Heart right ventricle (tissue), 16 donors: ENCODE measurements at regions not wholly inside any gene's neighbourhood (a gene's known extent, or its start where the extent isn't known, plus 50 kb on each side); places are given as distances from the start of the nearest gene placed in this dataset.

ENCODE experiments used
- ATAC-seq, 8 donors: fragments of 200-7000 bp; cut with Tn5 transposase; one replicate each; pipeline ENCODE4 v1.9.1; 2020; ENCODE audit warnings: mild to moderate bottlenecking in 8 of 8, moderate library complexity in 8 of 8, moderate number of reproducible peaks in 1 of 8
- DNase-seq, 2 donors: peaks; one replicate each; pipeline ENCODE4 v3.0.0-alpha.2; 2020
- H3K27ac ChIP-seq, 10 donors: fragments of 200-600 bp; sonication (generic) in 2 of 10; one replicate each; pipeline versions ENCODE4 v1.5.0 to v1.8.0; 2020 to 2022; ENCODE audit warnings: mild to moderate bottlenecking in 3 of 10
- H3K27me3 ChIP-seq, 7 donors: fragments of 200-600 bp; one replicate each; pipeline ENCODE4 v1.8.0; 2021 to 2022; ENCODE audit warnings: mild to moderate bottlenecking in 2 of 7
- H3K36me3 ChIP-seq, 9 donors: fragments of 200-600 bp; sonication (generic) in 1 of 9; one replicate each; pipeline versions ENCODE4 v1.5.0 to v1.8.0; 2020 to 2022; ENCODE audit warnings: mild to moderate bottlenecking in 2 of 9
- H3K4me1 ChIP-seq, 9 donors: fragments of 200-600 bp; sonication (generic) in 1 of 9; one replicate each; pipeline versions ENCODE4 v1.5.0 to v1.8.0; 2020 to 2022; ENCODE audit warnings: mild to moderate bottlenecking in 4 of 9
- H3K4me3 ChIP-seq, 10 donors: fragments of 200-600 bp; sonication (generic) in 2 of 10; one replicate each; pipeline versions ENCODE4 v1.5.0 to v1.8.0; 2020 to 2022; ENCODE audit warnings: mild to moderate bottlenecking in 7 of 10, moderate library complexity in 2 of 10
- H3K9me3 ChIP-seq, 11 donors: fragments of 200-600 bp in 10 of 11; sonication (generic) in 2 of 11; one replicate each; pipeline versions ENCODE4 v1.5.0 to v1.8.0; 2013 to 2022; ENCODE audit warnings: mild to moderate bottlenecking in 2 of 11, control low read depth in 1 of 11, moderate library complexity in 1 of 11
- CTCF ChIP-seq, 9 donors: fragments of 200-600 bp; sonication (generic) in 2 of 9; IDR thresholded peaks; one replicate each; pipeline versions ENCODE4 v1.5.0 to v1.8.0; 2021 to 2022; ENCODE audit warnings: antibody characterized with exemption in 9 of 9, mild to moderate bottlenecking in 5 of 9, moderate library complexity in 1 of 9
- WGBS, 2 donors: extraction: QIAGEN DNeasy Blood & Tissue Kit; methylation state at CpG; one replicate each; pipeline ENCODE4 v1.1.7; 2013; ENCODE audit warnings: inconsistent platforms in 1 of 2; 5-methylcytosine and 5-hydroxymethylcytosine counted together
- intact Hi-C, 10 donors: fragments of 100-400 bp; cut with DNase I; formaldehyde crosslinking; loops; one replicate each; pipeline versions ENCODE4 v1.11.1 to v1.14.2; 2022
- donor health status: Arrhythmogenic right ventricular cardiomyopathy.
- donor health status: ischemic (EF 13 %, LVEDD 7.1; RV severe dilation, severe dysfunction).
- donor health status: healthy with polysubstance abuse.
- donor health status: DM: no; HTN: yes; CAD: no.
- donor health status: DM: no; HTN: no; CAD: no.
- donor health status: ischemic (EF 25% LVEDD 6.9; RV normal size, moderate dysfunction).
- donor health status: ischemic (EF 25% LVEDD 5.7; RV mildly dilated, moderate dysfunction).
- donor health status: healthy.
- donor health status: DM: yes; HTN: yes; CAD: no.
- donor health status: Ischemic cardiomyopathy.
- donor health status: ischemic (EF 35%, LVEDD 5.7; RV mildly dilated, moderate dysfunction).
- donor health status: nonischemic (EF 11% LVEDD 7.7; RV severe dilation, severe dysfunction).
- donor health status: DM: yes; HTN: yes; CAD: no.
- donor health status: PGD.
- donor health status: ischemic (EF 29% LVEDD 5.4; RV normal size, mild dysfunction).
- donor health status: nonischemic (EF 23%, LVEDD 6.1; RV moderate dilation, normal function).

GRCh38 chrX:42149765-42150164 lies 226.4 kb upstream of the CASK start:
- intact Hi-C loops = no loop called here
- ATAC-seq = no peak
- WGBS, 2 donors = 61 to 64% methylated on average over 4 of the region's 4 CpGs
- Histone ChIP-seq H3K4me1 (no peaks in the 10 kb centered on the region), H3K36me3 (no peaks in the 10 kb centered on the region), H3K4me3 (no peak overlapping the region), H3K9me3 (no peaks in the 10 kb centered on the region), H3K27ac (no peak overlapping the region), H3K27me3 (peaks cover 0 to 4% (median 0%) of the 10 kb centered on the region in 7 donors)
- TF ChIP-seq CTCF (IDR thresholded peaks at IDR 0.05) = no peak
- DNase-seq = no peak

- H3K27me3 ChIP-seq = peaks cover 0 to 4% (median 0%) of the 10 kb centered on the region in 7 donors
- no peaks in the 10 kb centered on the region for H3K9me3 ChIP-seq
- WGBS, 2 donors = 47 to 59% methylated on average over 2 of the region's 2 CpGs
- H3K4me3 ChIP-seq = no peak overlapping the region
- intact Hi-C loops = no loop called here
- no peak for TF ChIP-seq CTCF (IDR thresholded peaks at IDR 0.05)
- H3K27ac ChIP-seq = no peak overlapping the region
- H3K36me3 ChIP-seq = no peaks in the 10 kb centered on the region
- DNase-seq = no peak
- no peaks in the 10 kb centered on the region for H3K4me1 ChIP-seq
- no peak for ATAC-seq
Measured at GRCh38 chrX:42149281-42149680, 225.9 kb upstream of the CASK start.

GRCh38 chrX:42143866-42144592 lies 220.7 kb upstream of the CASK start:
- Histone ChIP-seq H3K27ac (no peak overlapping the region), H3K4me1 (no peaks in the 10 kb centered on the region), H3K9me3 (peaks cover 0 to 15% (median 0%) of the 10 kb centered on the region in 11 donors), H3K36me3 (no peaks in the 10 kb centered on the region), H3K27me3 (no peaks in the 10 kb centered on the region), H3K4me3 (no peak overlapping the region)
- no peak for ATAC-seq
- intact Hi-C loops = no loop called here
- no peak for DNase-seq
- WGBS, 2 donors = 24 to 28% methylated on average over 5 of the region's 5 CpGs
- TF ChIP-seq CTCF (IDR thresholded peaks at IDR 0.05) = no peak

GRCh38 chrX:42140320-42140719 lies 217.0 kb upstream of the CASK start:
- no peaks in the 10 kb centered on the region for H3K27me3 ChIP-seq
- intact Hi-C loops = no loop called here
- DNase-seq = no peak
- no peaks in the 10 kb centered on the region for H3K36me3 ChIP-seq
- no peak overlapping the region for H3K27ac ChIP-seq
- H3K4me1 ChIP-seq = no peaks in the 10 kb centered on the region
- no peak overlapping the region for H3K4me3 ChIP-seq
- TF ChIP-seq CTCF (IDR thresholded peaks at IDR 0.05) = no peak
- no peak for ATAC-seq
- H3K9me3 ChIP-seq = peaks cover 0 to 49% (median 0%) of the 10 kb centered on the region in 11 donors
